ENCODE measurements at regions not wholly inside any gene's neighbourhood (a gene's known extent, or its start where the extent isn't known, plus 50 kb on each side); places are given as distances from the start of the nearest gene placed in this dataset.

GRCh38 chr20:11411765-11412164 lies 505.9 kb upstream of the BTBD3 start:
- DNase-seq (ENCODE audit: extremely low read depth, low read depth), result no peak
- no peak for TF ChIP-seq CTCF (IDR thresholded peaks at IDR 0.05; ENCODE audit: low read depth, low read length)

- TF ChIP-seq CTCF (IDR thresholded peaks at IDR 0.05; ENCODE audit: low read depth, low read length), result no peak
- no peak for DNase-seq (ENCODE audit: extremely low read depth, low read depth)
Measured at GRCh38 chr20:11426948-11427347, 490.7 kb upstream of the BTBD3 start.

- DNase-seq (ENCODE audit: extremely low read depth, low read depth), result no peak
- no peak for TF ChIP-seq CTCF (IDR thresholded peaks at IDR 0.05; ENCODE audit: low read depth, low read length)
Measured at GRCh38 chr20:11429168-11429567, 488.5 kb upstream of the BTBD3 start.

- no peak for TF ChIP-seq CTCF (IDR thresholded peaks at IDR 0.05; ENCODE audit: low read depth, low read length)
- no peak for DNase-seq (ENCODE audit: extremely low read depth, low read depth)
Measured at GRCh38 chr20:11429889-11430519, 487.7 kb upstream of the BTBD3 start.

GRCh38 chr20:11430652-11431051 lies 487.0 kb upstream of the BTBD3 start:
- TF ChIP-seq CTCF (IDR thresholded peaks at IDR 0.05; ENCODE audit: low read depth, low read length), result no peak

GRCh38 chr20:11431621-11432020 lies 486.1 kb upstream of the BTBD3 start:
- TF ChIP-seq CTCF (IDR thresholded peaks at IDR 0.05; ENCODE audit: low read depth, low read length), result no peak
- no peak for DNase-seq (ENCODE audit: extremely low read depth, low read depth)

More at GRCh38 chr20:11430652-11431051, 487.0 kb upstream of the BTBD3 start:
- DNase-seq (ENCODE audit: extremely low read depth, low read depth), result no peak

- TF ChIP-seq CTCF (IDR thresholded peaks at IDR 0.05; ENCODE audit: low read depth, low read length), result no peak
- DNase-seq (ENCODE audit: extremely low read depth, low read depth), result no peak
Measured at GRCh38 chr20:11432407-11432806, 485.3 kb upstream of the BTBD3 start.
